ENCODE measurements at regions not wholly inside any gene's neighbourhood (a gene's known extent, or its start where the extent isn't known, plus 50 kb on each side); places are given as distances from the start of the nearest gene placed in this dataset.

GRCh38 chr3:188007897-188008296 is 146.1 kb upstream of the LPP start:
- WGBS, 5 donors = 63 to 88% (median 79%) methylated on average over 6 of the region's 6 CpGs

GRCh38 chr3:188008582-188009213 is 145.3 kb upstream of the LPP start:
- Histone ChIP-seq H3K9me3 (peaks cover 0 to 13% (median 0%) of the 10 kb centered on the region in 8 donors), H3K4me3 (no peak overlapping the region), H3K27ac (peak overlapping the region in 5 of 8 donors; percentile 44 to 84 (median 72)), H3K4me1 (peaks cover 0 to 22% (median 5%) of the 10 kb centered on the region in 6 donors), H3K27me3 (replicated peaks in 1 of 7) (no peaks in the 10 kb centered on the region), H3K36me3 (no peaks in the 10 kb centered on the region)
- intact Hi-C loops (cut with DNase I; ENCODE audit: low total_unique reads) = no loop called here
- 80 to 100% (median 92%) methylated on average over 3 of the region's 3 CpGs for WGBS, 5 donors
- DNase-seq = no peak
- no peak for TF ChIP-seq POLR2AphosphoS5 (IDR thresholded peaks at IDR 0.05)
- no peak for TF ChIP-seq POLR2A (IDR thresholded peaks at IDR 0.05)
- TF ChIP-seq CTCF (IDR thresholded peaks at IDR 0.05 in 8 of 11, conservative IDR thresholded peaks at IDR 0.05 in 3 of 11) = no peak

More at GRCh38 chr3:188007897-188008296, 146.1 kb upstream of the LPP start:
- peak; percentile 86 for DNase-seq
- TF ChIP-seq POLR2AphosphoS5 (IDR thresholded peaks at IDR 0.05) (peak in 1 of 3 donors; percentile 64), POLR2A (IDR thresholded peaks at IDR 0.05) (no peak)
- Histone ChIP-seq H3K4me3 (peak overlapping the region in 1 of 8 donors; percentile 21), H3K36me3 (no peaks in the 10 kb centered on the region), H3K4me1 (peaks cover 0 to 22% (median 5%) of the 10 kb centered on the region in 6 donors), H3K27me3 (replicated peaks in 1 of 7) (no peaks in the 10 kb centered on the region), H3K27ac (peak overlapping the region in 5 of 8 donors; percentile 44 to 84 (median 72)), H3K9me3 (peaks cover 0 to 13% (median 0%) of the 10 kb centered on the region in 8 donors)
- intact Hi-C loops (cut with DNase I; ENCODE audit: low total_unique reads) = no loop called here

GRCh38 chr3:188010478-188010877 is 143.5 kb upstream of the LPP start:
- TF ChIP-seq POLR2AphosphoS5 (IDR thresholded peaks at IDR 0.05) = no peak
- TF ChIP-seq POLR2A (IDR thresholded peaks at IDR 0.05) = no peak
- TF ChIP-seq CTCF (IDR thresholded peaks at IDR 0.05 in 8 of 11, conservative IDR thresholded peaks at IDR 0.05 in 3 of 11) = no peak
- peaks cover 0 to 22% (median 5%) of the 10 kb centered on the region in 6 donors for H3K4me1 ChIP-seq
- H3K27me3 ChIP-seq (replicated peaks in 1 of 7) = no peaks in the 10 kb centered on the region
- no peak overlapping the region for H3K4me3 ChIP-seq
- no peak for DNase-seq
- WGBS, 5 donors = 80 to 93% (median 86%) methylated on average over 8 of the region's 8 CpGs
- no peaks in the 10 kb centered on the region for H3K36me3 ChIP-seq
- H3K9me3 ChIP-seq = peaks cover 0 to 13% (median 0%) of the 10 kb centered on the region in 8 donors
- no peak overlapping the region for H3K27ac ChIP-seq
- intact Hi-C loops (cut with DNase I; ENCODE audit: low total_unique reads) = no loop called here

GRCh38 chr3:188019727-188020126 is 134.2 kb upstream of the LPP start:
- Histone ChIP-seq H3K4me1 (no peaks in the 10 kb centered on the region), H3K4me3 (no peak overlapping the region), H3K27ac (no peak overlapping the region), H3K27me3 (replicated peaks in 1 of 7) (no peaks in the 10 kb centered on the region), H3K9me3 (no peaks in the 10 kb centered on the region), H3K36me3 (no peaks in the 10 kb centered on the region)
- WGBS, 5 donors = 84 to 93% (median 87%) methylated on average over 4 of the region's 4 CpGs
- DNase-seq = no peak
- no peak for TF ChIP-seq CTCF (IDR thresholded peaks at IDR 0.05 in 8 of 11, conservative IDR thresholded peaks at IDR 0.05 in 3 of 11)
- no peak for TF ChIP-seq POLR2A (IDR thresholded peaks at IDR 0.05)
- TF ChIP-seq POLR2AphosphoS5 (IDR thresholded peaks at IDR 0.05) = no peak
- intact Hi-C loops (cut with DNase I; ENCODE audit: low total_unique reads) = no loop called here

All from spleen (tissue), 11 donors.